ENCODE measurements at regions not wholly inside any gene's neighbourhood (a gene's known extent, or its start where the extent isn't known, plus 50 kb on each side); places are given as distances from the start of the nearest gene placed in this dataset.

GRCh38 chr3:160152638-160153037 lies 72.6 kb upstream of the C3orf80 start:
- Histone ChIP-seq H3T11ph (ENCODE audit: low read length) (no peak overlapping the region), H3K79me2 (ENCODE audit: insufficient read depth, low read length) (no peaks in the 10 kb centered on the region), H3K27me3 (ENCODE audit: insufficient read depth, low read length) (no peaks in the 10 kb centered on the region), H3K9me3 (ENCODE audit: control insufficient read depth, low read depth, low read length) (no peaks in the 10 kb centered on the region), H2BK12ac (ENCODE audit: insufficient read length, low read depth, low read length) (no peak overlapping the region), H2AK5ac (ENCODE audit: insufficient read length, low read length) (no peak overlapping the region), H3K14ac (ENCODE audit: insufficient read depth, low read length) (no peak overlapping the region), H4K20me1 (ENCODE audit: control insufficient read depth, insufficient read depth, insufficient read length) (no peaks in the 10 kb centered on the region), H3K4me2 (ENCODE audit: insufficient read depth, insufficient read length, low read length) (no peak overlapping the region), H3K23me2 (ENCODE audit: insufficient read length, low read depth, low read length, poor library complexity, severe bottlenecking) (no peaks in the 10 kb centered on the region), H3K23ac (ENCODE audit: insufficient read length, low read depth, low read length) (no peak overlapping the region), H3K9ac (ENCODE audit: extremely low read depth, insufficient read length, low read length) (no peak overlapping the region), H2AFZ (ENCODE audit: low read length) (no peak overlapping the region), H2BK5ac (ENCODE audit: insufficient read length, low read length) (no peak overlapping the region), H4K5ac (ENCODE audit: insufficient read length, low read depth, low read length) (no peak overlapping the region), H3K4ac (ENCODE audit: low read depth, low read length) (no peak overlapping the region), H3K18ac (ENCODE audit: insufficient read length, low read depth, low read length) (no peak overlapping the region), H3K27ac (ENCODE audit: insufficient read length, low read depth, low read length) (no peak overlapping the region), H2BK120ac (ENCODE audit: low read depth, low read length, poor library complexity, severe bottlenecking) (no peak overlapping the region), H3K79me1 (ENCODE audit: insufficient read depth, low read depth, low read length, poor library complexity, severe bottlenecking) (no peaks in the 10 kb centered on the region), H3K56ac (ENCODE audit: insufficient read length, low read depth, low read length) (no peak overlapping the region), H4K91ac (ENCODE audit: insufficient read length, low read depth, low read length) (no peak overlapping the region), H3K4me1 (ENCODE audit: insufficient read depth, low read length) (no peaks in the 10 kb centered on the region), H2BK15ac (ENCODE audit: low read depth, low read length) (no peak overlapping the region), H2BK20ac (ENCODE audit: low read depth, low read length, poor library complexity, severe bottlenecking) (no peak overlapping the region), H4K8ac (replicated peaks; ENCODE audit: insufficient read length, low read depth, low read length) (no peak overlapping the region)
- Mint-ChIP-seq H3K36me3 (ENCODE audit: insufficient read depth in 1 of 3, low read depth in 3 of 3) (no peaks in the 10 kb centered on the region), H3K4me3 (no peak overlapping the region), H3K27me3 (ENCODE audit: low read depth) (no peaks in the 10 kb centered on the region), H3K9me3 (no peaks in the 10 kb centered on the region), H3K27ac (no peak overlapping the region), H3K4me1 (peaks cover 5% of the 10 kb centered on the region in 2 experiments)
- DNase-seq: no peak
- no CpG with 5 or more reads among the region's 6 CpGs for WGBS (ENCODE audit: extremely low coverage, insufficient read length, low lambda C conversion rate)
- no peak for TF ChIP-seq CTCF (conservative IDR thresholded peaks at IDR 0.05)
